Left ventricle myocardium inferior (tissue), 1 donor: ENCODE measurements at regions not wholly inside any gene's neighbourhood (a gene's known extent, or its start where the extent isn't known, plus 50 kb on each side); places are given as distances from the start of the nearest gene placed in this dataset.
"Not testable (repeated sequence)": the region's sequence is repeated elsewhere in the genome, so short reads cannot be mapped to it uniquely, and the experiment has no call there.

Source experiments
- DNase-seq: peaks from one replicate; pipeline ENCODE4 v3.0.0-alpha.2; 2020
- H3K27ac ChIP-seq: fragments of 200-600 bp; replicated peaks from 2 replicates; pipeline ENCODE4 v1.8.0; 2021
- H3K27me3 ChIP-seq: fragments of 200-600 bp; 2 replicates; pipeline ENCODE4 v1.8.0; 2021; ENCODE audit warnings: low read depth
- H3K36me3 ChIP-seq: fragments of 200-600 bp; 2 replicates; pipeline ENCODE4 v1.8.0; 2021
- H3K4me1 ChIP-seq: fragments of 200-600 bp; 2 replicates; pipeline ENCODE4 v1.8.0; 2021
- H3K4me3 ChIP-seq: fragments of 200-600 bp; 2 replicates; pipeline ENCODE4 v1.8.0; 2021; ENCODE audit warnings: mild to moderate bottlenecking, moderate library complexity
- H3K9me3 ChIP-seq: fragments of 200-600 bp; replicated peaks from 2 replicates; pipeline ENCODE4 v1.8.0; 2021
- CTCF ChIP-seq: fragments of 200-600 bp; IDR thresholded peaks from 2 replicates; pipeline ENCODE4 v1.8.0; 2021; ENCODE audit warnings: antibody characterized with exemption, mild to moderate bottlenecking, borderline replicate concordance
- intact Hi-C: fragments of 100-400 bp; cut with micrococcal nuclease; formaldehyde crosslinking; loops from one replicate; pipeline ENCODE4 v1.11.0; 2022
- donor health status: DM: no; HTN: yes; CAD: no; lungs with severe emphysema.

- H3K9me3 ChIP-seq, result no peaks in the 10 kb centered on the region
- H3K27ac ChIP-seq, result no peak overlapping the region
- no peaks in the 10 kb centered on the region for H3K36me3 ChIP-seq
- no peak overlapping the region for H3K4me3 ChIP-seq
- no peaks in the 10 kb centered on the region for H3K27me3 ChIP-seq
- TF ChIP-seq CTCF, result no peak
- H3K4me1 ChIP-seq, result no peaks in the 10 kb centered on the region
- no peak for DNase-seq
- intact Hi-C loops, result no loop called here
These were observed 576.5 kb upstream of the EDIL3 start for GRCh38 chr5:84961193-84961592.

- no peaks in the 10 kb centered on the region for H3K9me3 ChIP-seq
- H3K4me1 ChIP-seq, result no peaks in the 10 kb centered on the region
- H3K4me3 ChIP-seq, result no peak overlapping the region
- no peak overlapping the region for H3K27ac ChIP-seq
- TF ChIP-seq CTCF, result no peak
- intact Hi-C loops, result no loop called here
- no peaks in the 10 kb centered on the region for H3K27me3 ChIP-seq
- no peak for DNase-seq
- H3K36me3 ChIP-seq, result no peaks in the 10 kb centered on the region
These were observed 577.2 kb upstream of the EDIL3 start for GRCh38 chr5:84961903-84962302.

GRCh38 chr5:84983093-84983492, 598.4 kb upstream of the EDIL3 start:
- Histone ChIP-seq H3K4me1 (no peaks in the 10 kb centered on the region), H3K27ac (no peak overlapping the region), H3K27me3 (no peaks in the 10 kb centered on the region), H3K4me3 (no peak overlapping the region), H3K9me3 (no peaks in the 10 kb centered on the region), H3K36me3 (no peaks in the 10 kb centered on the region)
- intact Hi-C loops, result no loop called here
- no peak for TF ChIP-seq CTCF
- no peak for DNase-seq

- H3K4me3 ChIP-seq, result no peak overlapping the region
- intact Hi-C loops, result no loop called here
- DNase-seq, result no peak
These were observed 600.5 kb upstream of the EDIL3 start for GRCh38 chr5:84985148-84985547.

GRCh38 chr5:84986688-84987087, 602.0 kb upstream of the EDIL3 start:
- no peaks in the 10 kb centered on the region for H3K9me3 ChIP-seq
- DNase-seq, result no peak
- H3K36me3 ChIP-seq, result no peaks in the 10 kb centered on the region
- H3K27ac ChIP-seq, result no peak overlapping the region
- no peak for TF ChIP-seq CTCF
- no peaks in the 10 kb centered on the region for H3K27me3 ChIP-seq
- H3K4me1 ChIP-seq, result no peaks in the 10 kb centered on the region
- no peak overlapping the region for H3K4me3 ChIP-seq
- intact Hi-C loops, result no loop called here

More at GRCh38 chr5:84985148-84985547, 600.5 kb upstream of the EDIL3 start:
- Histone ChIP-seq H3K27me3 (no peaks in the 10 kb centered on the region), H3K36me3 (no peaks in the 10 kb centered on the region), H3K27ac (no peak overlapping the region), H3K9me3 (no peaks in the 10 kb centered on the region), H3K4me1 (no peaks in the 10 kb centered on the region)
- TF ChIP-seq CTCF, result no peak

- DNase-seq, result no peak
- no peak for TF ChIP-seq CTCF
- no peak overlapping the region for H3K27ac ChIP-seq
- H3K9me3 ChIP-seq, result no peaks in the 10 kb centered on the region
- H3K4me1 ChIP-seq, result no peaks in the 10 kb centered on the region
- H3K27me3 ChIP-seq, result no peaks in the 10 kb centered on the region
- no peaks in the 10 kb centered on the region for H3K36me3 ChIP-seq
- H3K4me3 ChIP-seq, result no peak overlapping the region
- intact Hi-C loops, result no loop called here
These were observed 616.0 kb upstream of the EDIL3 start for GRCh38 chr5:85000671-85001070.

GRCh38 chr5:85002026-85002425, 617.3 kb upstream of the EDIL3 start:
- H3K4me3 ChIP-seq, DNase-seq: not testable (repeated sequence)

More at GRCh38 chr5:85002026-85002425, 617.3 kb upstream of the EDIL3 start:
- intact Hi-C loops, H3K27ac ChIP-seq, H3K4me1 ChIP-seq, H3K36me3 ChIP-seq, H3K27me3 ChIP-seq, H3K9me3 ChIP-seq: not testable (repeated sequence)
